GM23338 (cell line): ENCODE measurements at regions not wholly inside any gene's neighbourhood (a gene's known extent, or its start where the extent isn't known, plus 50 kb on each side); places are given as distances from the start of the nearest gene placed in this dataset.

ENCODE experiments used
- CREB1 ChIP-seq: fragments of 250-450 bp; sonication (Bioruptor Pico); IDR thresholded peaks from 2 replicates; pipeline ENCODE4 v1.5.0; 2020; ENCODE audit warnings: low read depth, mild to moderate bottlenecking, moderate library complexity
- CTCF ChIP-seq, 2 experiments: fragments of 200-600 bp in 1 of 2; sonication (generic) in 1 of 2; conservative IDR thresholded peaks; 2 replicates each; pipeline versions ENCODE4 v1.5.1 to v1.6.1; 2016 to 2017; ENCODE audit warnings: antibody characterized with exemption in 2 of 2, low read depth in 2 of 2, mild to moderate bottlenecking in 2 of 2, moderate library complexity in 1 of 2
- ETS1 ChIP-seq: IDR thresholded peaks from 2 replicates; pipeline ENCODE4 v1.6.1; 2016; ENCODE audit warnings: antibody characterized with exemption
- EZH2 ChIP-seq: fragments of 200-600 bp; sonication (generic); IDR thresholded peaks from one replicate; pipeline ENCODE4 v1.8.0; 2017; ENCODE audit warnings: antibody characterized with exemption, mild to moderate bottlenecking, low read depth; ENCODE audit not compliant: unreplicated experiment
- EZH2phosphoT487 ChIP-seq: fragments of 200-600 bp; sonication (generic); IDR thresholded peaks from one replicate; pipeline ENCODE4 v1.8.1; 2018; ENCODE audit warnings: antibody characterized with exemption; ENCODE audit not compliant: unreplicated experiment
- POLR2AphosphoS5 ChIP-seq: IDR thresholded peaks from 2 replicates; pipeline ENCODE4 v1.6.1; 2016; ENCODE audit warnings: antibody characterized with exemption, low read depth
- REST ChIP-seq: IDR thresholded peaks from one replicate; pipeline ENCODE4 v1.6.1; 2018; ENCODE audit warnings: antibody characterized with exemption; ENCODE audit not compliant: unreplicated experiment
- ZNF114 ChIP-seq: fragments of 250-450 bp; sonication (Bioruptor Pico); IDR thresholded peaks from 2 replicates; pipeline ENCODE4 v1.5.0; 2020; ENCODE audit warnings: mild to moderate bottlenecking, moderate library complexity
- ZNF331 ChIP-seq: fragments of 250-450 bp; sonication (Bioruptor Pico); IDR thresholded peaks from 2 replicates; pipeline ENCODE4 v1.5.0; 2020; ENCODE audit warnings: low read depth, mild to moderate bottlenecking, moderate library complexity

GRCh38 chr2:193496786-193497185 is 1302.1 kb upstream of the TMEFF2 start:
- no peak for TF ChIP-seq CTCF (conservative IDR thresholded peaks at IDR 0.05; ENCODE audit: low read depth in 2 of 2)
- no peak for TF ChIP-seq POLR2AphosphoS5
- no peak for TF ChIP-seq EZH2
- TF ChIP-seq CREB1 (CRISPR knock-in tag) = no peak
- TF ChIP-seq REST = no peak
- TF ChIP-seq EZH2phosphoT487 = no peak
- no peak for TF ChIP-seq ZNF114 (CRISPR knock-in tag)
- no peak for TF ChIP-seq ETS1
- no peak for TF ChIP-seq ZNF331 (CRISPR knock-in tag)
